ENCODE measurements at regions not wholly inside any gene's neighbourhood (a gene's known extent, or its start where the extent isn't known, plus 50 kb on each side); places are given as distances from the start of the nearest gene placed in this dataset.

DNA sequence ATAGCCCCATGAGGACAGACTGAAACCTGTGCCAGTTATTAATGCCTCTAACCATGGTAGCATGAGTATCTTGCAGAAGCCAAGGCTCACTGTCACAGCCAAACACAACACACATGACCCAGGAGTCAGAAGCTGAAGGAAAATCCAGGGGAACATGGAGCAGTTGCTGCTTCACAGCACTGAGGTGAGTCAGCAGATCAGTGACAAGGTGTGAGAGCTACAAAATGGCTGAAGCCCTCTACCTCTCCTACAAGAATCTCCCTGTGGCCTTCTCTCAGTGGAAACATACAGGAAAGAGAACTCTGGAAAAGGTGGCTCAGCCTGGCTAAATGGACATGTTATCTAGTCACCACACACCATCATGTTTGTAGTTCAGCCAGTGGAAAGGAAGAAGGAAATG is 93.5 kb downstream of the NAB1 start:
- Histone ChIP-seq H3K9ac (ENCODE audit: low read length) (no peak overlapping the region), H3K4me3 (ENCODE audit: insufficient read depth in 1 of 2, low read depth in 1 of 2, low read length in 2 of 2) (no peak overlapping the region), H2BK12ac (ENCODE audit: low read length in 2 of 2) (no peak overlapping the region), H3K36me3 (ENCODE audit: control insufficient read depth in 1 of 2, insufficient read depth in 2 of 2, low read depth in 1 of 2, low read length in 2 of 2) (no peaks in the 10 kb centered on the region), H3K4ac (ENCODE audit: low read depth in 1 of 2, low read length in 2 of 2) (no peak overlapping the region), H3K27ac (ENCODE audit: low read length, poor library complexity, severe bottlenecking) (no peak overlapping the region), H2AK5ac (ENCODE audit: low read length, severe bottlenecking) (no peak overlapping the region), H4K8ac (ENCODE audit: low read length) (no peak overlapping the region), H3K4me2 (ENCODE audit: low read length, poor library complexity, severe bottlenecking) (no peak overlapping the region), H2BK5ac (ENCODE audit: low read depth, low read length, poor library complexity, severe bottlenecking) (no peak overlapping the region), H3K9me3 (ENCODE audit: control insufficient read depth, low read length) (peaks cover 2% of the 10 kb centered on the region), H3K14ac (ENCODE audit: low read length in 2 of 2) (no peak overlapping the region), H3K4me1 (ENCODE audit: control insufficient read depth, insufficient read depth, low read depth, low read length) (no peaks in the 10 kb centered on the region), H3K27me3 (ENCODE audit: control insufficient read depth in 1 of 2, insufficient read depth in 1 of 2, low read length in 2 of 2) (no peaks in the 10 kb centered on the region), H3K79me1 (replicated peaks; ENCODE audit: low read length, poor library complexity, severe bottlenecking) (no peaks in the 10 kb centered on the region), H4K91ac (ENCODE audit: low read length) (no peak overlapping the region), H3K23ac (ENCODE audit: low read length in 2 of 2) (no peak overlapping the region), H2BK120ac (ENCODE audit: low read depth, low read length) (no peak overlapping the region), H3K18ac (ENCODE audit: low read depth in 1 of 2, low read length in 2 of 2) (no peak overlapping the region), H2AFZ (ENCODE audit: low read depth, low read length) (no peak overlapping the region), H2BK15ac (ENCODE audit: low read depth, poor library complexity, severe bottlenecking) (no peak overlapping the region)
- no peak for DNase-seq

DNA sequence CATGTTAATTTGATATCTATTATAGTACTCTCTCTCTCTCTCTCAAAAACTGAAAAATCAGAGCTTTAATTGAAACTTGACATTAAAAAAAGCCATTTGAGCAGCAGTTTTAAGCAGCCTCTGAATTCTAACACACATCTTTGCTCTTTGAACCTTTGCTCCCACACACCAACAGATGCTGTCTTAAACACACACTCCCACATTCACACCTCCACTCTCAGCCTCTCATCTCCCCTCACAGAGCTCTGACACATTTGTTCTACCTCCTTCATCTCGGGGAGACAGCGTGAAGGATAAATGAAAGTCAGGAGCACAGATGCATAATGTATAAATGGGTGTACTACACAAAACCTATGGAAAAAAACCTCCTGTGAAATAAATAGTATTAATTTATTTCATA is 95.2 kb downstream of the NAB1 start:
- no peaks in the 10 kb centered on the region for H3K79me1 ChIP-seq (replicated peaks; ENCODE audit: low read length, poor library complexity, severe bottlenecking)
- H2BK5ac ChIP-seq (ENCODE audit: low read depth, low read length, poor library complexity, severe bottlenecking), result no peak overlapping the region
- no peak overlapping the region for H3K18ac ChIP-seq (ENCODE audit: low read depth in 1 of 2, low read length in 2 of 2)
- no peak overlapping the region for H2BK12ac ChIP-seq (ENCODE audit: low read length in 2 of 2)
- no peak for DNase-seq
- H2BK120ac ChIP-seq (ENCODE audit: low read depth, low read length), result no peak overlapping the region
- no peaks in the 10 kb centered on the region for H3K36me3 ChIP-seq (ENCODE audit: control insufficient read depth in 1 of 2, insufficient read depth in 2 of 2, low read depth in 1 of 2, low read length in 2 of 2)
- H3K4me1 ChIP-seq (ENCODE audit: control insufficient read depth, insufficient read depth, low read depth, low read length), result no peaks in the 10 kb centered on the region
- no peak overlapping the region for H2AFZ ChIP-seq (ENCODE audit: low read depth, low read length)
- H4K8ac ChIP-seq (ENCODE audit: low read length), result no peak overlapping the region
- no peaks in the 10 kb centered on the region for H3K27me3 ChIP-seq (ENCODE audit: control insufficient read depth in 1 of 2, insufficient read depth in 1 of 2, low read length in 2 of 2)
- no peak overlapping the region for H3K9ac ChIP-seq (ENCODE audit: low read length)
- H3K4me3 ChIP-seq (ENCODE audit: insufficient read depth in 1 of 2, low read depth in 1 of 2, low read length in 2 of 2), result no peak overlapping the region
- no peak overlapping the region for H3K23ac ChIP-seq (ENCODE audit: low read length in 2 of 2)
- H3K27ac ChIP-seq (ENCODE audit: low read length, poor library complexity, severe bottlenecking), result no peak overlapping the region
- no peak overlapping the region for H2AK5ac ChIP-seq (ENCODE audit: low read length, severe bottlenecking)
- no peak overlapping the region for H3K4me2 ChIP-seq (ENCODE audit: low read length, poor library complexity, severe bottlenecking)
- H4K91ac ChIP-seq (ENCODE audit: low read length), result no peak overlapping the region
- no peak overlapping the region for H3K4ac ChIP-seq (ENCODE audit: low read depth in 1 of 2, low read length in 2 of 2)
- no peak overlapping the region for H2BK15ac ChIP-seq (ENCODE audit: low read depth, poor library complexity, severe bottlenecking)
- no CpG with 5 or more reads among the region's 2 CpGs for WGBS
- H3K9me3 ChIP-seq (ENCODE audit: control insufficient read depth, low read length), result peaks cover 2% of the 10 kb centered on the region
- peak overlapping the region in 1 of 2 experiments; percentile 71 for H3K14ac ChIP-seq (ENCODE audit: low read length in 2 of 2)

DNA sequence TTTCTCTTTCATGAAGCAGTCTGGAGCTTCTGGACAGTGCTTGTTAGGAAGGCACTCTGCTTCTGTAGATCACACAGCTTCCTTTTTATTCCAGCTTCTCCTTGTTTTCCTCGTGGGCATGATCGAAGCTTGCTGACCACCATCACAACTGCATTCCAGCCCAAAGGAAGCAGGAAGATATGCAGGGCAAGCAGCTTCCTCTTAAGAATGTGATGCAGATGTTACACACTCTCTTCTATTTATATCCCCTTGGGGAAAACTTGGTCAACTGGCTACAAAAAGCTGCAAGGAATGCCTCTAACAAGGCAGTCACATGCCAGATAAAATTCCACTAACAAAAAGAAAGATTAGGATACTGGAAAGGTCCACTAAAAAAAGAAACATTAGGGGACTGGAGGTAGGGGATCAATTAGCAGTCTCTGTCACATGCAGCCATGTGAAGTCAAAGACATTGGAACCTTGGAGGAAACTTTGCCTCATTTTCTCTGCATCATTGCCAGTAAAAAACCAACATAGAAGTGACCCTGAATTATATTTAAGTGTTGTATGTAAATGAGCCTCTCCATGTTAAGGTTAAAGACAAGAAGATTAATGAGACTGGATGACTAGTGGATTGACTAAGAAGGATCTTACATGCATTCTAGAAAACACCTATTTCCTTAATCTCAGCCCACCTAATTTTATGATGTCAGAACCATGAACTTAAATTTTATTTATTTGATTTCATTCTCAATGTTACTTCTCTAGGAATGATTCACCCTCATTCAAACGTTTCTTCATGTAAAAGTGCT is 98.3 kb downstream of the NAB1 start:
- H3K27me3 ChIP-seq (ENCODE audit: control insufficient read depth in 1 of 2, insufficient read depth in 1 of 2, low read length in 2 of 2), result no peaks in the 10 kb centered on the region
- no peak overlapping the region for H4K8ac ChIP-seq (ENCODE audit: low read length)
- H2BK15ac ChIP-seq (ENCODE audit: low read depth, poor library complexity, severe bottlenecking), result no peak overlapping the region
- H2BK12ac ChIP-seq (ENCODE audit: low read length in 2 of 2), result peak overlapping the region in 1 of 2 experiments; percentile 42
- no peaks in the 10 kb centered on the region for H3K79me1 ChIP-seq (replicated peaks; ENCODE audit: low read length, poor library complexity, severe bottlenecking)
- H3K4me1 ChIP-seq (ENCODE audit: control insufficient read depth, insufficient read depth, low read depth, low read length), result no peaks in the 10 kb centered on the region
- no peak overlapping the region for H3K14ac ChIP-seq (ENCODE audit: low read length in 2 of 2)
- DNase-seq, result peak; percentile 66
- peaks cover 2% of the 10 kb centered on the region for H3K9me3 ChIP-seq (ENCODE audit: control insufficient read depth, low read length)
- peak overlapping the region in 1 of 2 experiments; percentile 48 for H3K18ac ChIP-seq (ENCODE audit: low read depth in 1 of 2, low read length in 2 of 2)
- H3K4me3 ChIP-seq (ENCODE audit: insufficient read depth in 1 of 2, low read depth in 1 of 2, low read length in 2 of 2), result peak overlapping the region in 1 of 2 experiments; percentile 44
- no peak overlapping the region for H4K91ac ChIP-seq (ENCODE audit: low read length)
- no peak overlapping the region for H2BK5ac ChIP-seq (ENCODE audit: low read depth, low read length, poor library complexity, severe bottlenecking)
- no peak overlapping the region for H2BK120ac ChIP-seq (ENCODE audit: low read depth, low read length)
- H3K9ac ChIP-seq (ENCODE audit: low read length), result peak overlapping the region; percentile 25
- H2AFZ ChIP-seq (ENCODE audit: low read depth, low read length), result no peak overlapping the region
- no peak overlapping the region for H3K4ac ChIP-seq (ENCODE audit: low read depth in 1 of 2, low read length in 2 of 2)
- no peak overlapping the region for H2AK5ac ChIP-seq (ENCODE audit: low read length, severe bottlenecking)
- WGBS, result 41% methylated on average over 2 of the region's 3 CpGs
- H3K4me2 ChIP-seq (ENCODE audit: low read length, poor library complexity, severe bottlenecking), result no peak overlapping the region
- no peak overlapping the region for H3K27ac ChIP-seq (ENCODE audit: low read length, poor library complexity, severe bottlenecking)
- H3K23ac ChIP-seq (ENCODE audit: low read length in 2 of 2), result no peak overlapping the region
- H3K36me3 ChIP-seq (ENCODE audit: control insufficient read depth in 1 of 2, insufficient read depth in 2 of 2, low read depth in 1 of 2, low read length in 2 of 2), result no peaks in the 10 kb centered on the region

DNA sequence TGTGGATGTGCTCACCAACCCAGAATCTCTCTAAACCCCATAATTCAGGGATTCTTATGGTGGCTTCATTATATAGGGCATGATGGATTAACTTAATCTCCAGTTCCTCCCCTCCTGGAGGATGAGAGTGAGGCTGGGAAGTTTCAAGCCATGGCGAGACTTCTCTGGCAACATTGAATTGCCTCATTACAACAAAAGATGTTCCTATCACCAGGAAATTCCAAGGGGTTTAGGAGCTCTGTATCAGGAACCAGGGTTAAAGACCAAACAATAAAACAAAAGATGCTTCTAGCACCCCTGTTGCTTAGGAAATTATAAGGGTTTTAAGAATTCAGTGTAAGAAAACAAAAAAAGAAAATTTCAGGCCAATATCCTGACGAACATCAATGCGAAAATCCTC is 100.1 kb downstream of the NAB1 start:
- no peak overlapping the region for H4K91ac ChIP-seq (ENCODE audit: low read length)
- H3K14ac ChIP-seq (ENCODE audit: low read length in 2 of 2), result no peak overlapping the region
- no peak overlapping the region for H4K8ac ChIP-seq (ENCODE audit: low read length)
- no peak overlapping the region for H3K18ac ChIP-seq (ENCODE audit: low read depth in 1 of 2, low read length in 2 of 2)
- no peak overlapping the region for H2AFZ ChIP-seq (ENCODE audit: low read depth, low read length)
- no peaks in the 10 kb centered on the region for H3K36me3 ChIP-seq (ENCODE audit: control insufficient read depth in 1 of 2, insufficient read depth in 2 of 2, low read depth in 1 of 2, low read length in 2 of 2)
- no peak overlapping the region for H3K23ac ChIP-seq (ENCODE audit: low read length in 2 of 2)
- no peak overlapping the region for H3K4me3 ChIP-seq (ENCODE audit: insufficient read depth in 1 of 2, low read depth in 1 of 2, low read length in 2 of 2)
- no peak overlapping the region for H2BK120ac ChIP-seq (ENCODE audit: low read depth, low read length)
- DNase-seq, result no peak
- H3K4me2 ChIP-seq (ENCODE audit: low read length, poor library complexity, severe bottlenecking), result no peak overlapping the region
- no peak overlapping the region for H3K27ac ChIP-seq (ENCODE audit: low read length, poor library complexity, severe bottlenecking)
- H2AK5ac ChIP-seq (ENCODE audit: low read length, severe bottlenecking), result no peak overlapping the region
- H3K27me3 ChIP-seq (ENCODE audit: control insufficient read depth in 1 of 2, insufficient read depth in 1 of 2, low read length in 2 of 2), result no peaks in the 10 kb centered on the region
- H2BK12ac ChIP-seq (ENCODE audit: low read length in 2 of 2), result no peak overlapping the region
- H3K4me1 ChIP-seq (ENCODE audit: control insufficient read depth, insufficient read depth, low read depth, low read length), result no peaks in the 10 kb centered on the region
- no peaks in the 10 kb centered on the region for H3K79me1 ChIP-seq (replicated peaks; ENCODE audit: low read length, poor library complexity, severe bottlenecking)
- no peak overlapping the region for H2BK15ac ChIP-seq (ENCODE audit: low read depth, poor library complexity, severe bottlenecking)
- H2BK5ac ChIP-seq (ENCODE audit: low read depth, low read length, poor library complexity, severe bottlenecking), result no peak overlapping the region
- no peaks in the 10 kb centered on the region for H3K9me3 ChIP-seq (ENCODE audit: control insufficient read depth, low read length)
- 98% methylated on average over 3 of the region's 3 CpGs for WGBS
- H3K4ac ChIP-seq (ENCODE audit: low read depth in 1 of 2, low read length in 2 of 2), result no peak overlapping the region
- H3K9ac ChIP-seq (ENCODE audit: low read length), result no peak overlapping the region

Data from mesenchymal stem cell (in vitro differentiated cells and primary cell).